C4-2B (cell line): ENCODE measurements at regions not wholly inside any gene's neighbourhood (a gene's known extent, or its start where the extent isn't known, plus 50 kb on each side); places are given as distances from the start of the nearest gene placed in this dataset.

Source experiments
- H3K27ac ChIP-seq: fragments of 450-650 bp; 2 replicates; pipeline ENCODE4 v1.5.1; 2017
- ZFX ChIP-seq: fragments of 450-650 bp; IDR thresholded peaks from 2 replicates; pipeline ENCODE4 v1.6.1; 2017
- TF ChIP-seq, protein P1 (sequence below): fragments of 450-650 bp; conservative IDR thresholded peaks from 2 replicates; pipeline ENCODE4 v1.5.1; 2017; ENCODE audit warnings: mild to moderate bottlenecking

DNA sequence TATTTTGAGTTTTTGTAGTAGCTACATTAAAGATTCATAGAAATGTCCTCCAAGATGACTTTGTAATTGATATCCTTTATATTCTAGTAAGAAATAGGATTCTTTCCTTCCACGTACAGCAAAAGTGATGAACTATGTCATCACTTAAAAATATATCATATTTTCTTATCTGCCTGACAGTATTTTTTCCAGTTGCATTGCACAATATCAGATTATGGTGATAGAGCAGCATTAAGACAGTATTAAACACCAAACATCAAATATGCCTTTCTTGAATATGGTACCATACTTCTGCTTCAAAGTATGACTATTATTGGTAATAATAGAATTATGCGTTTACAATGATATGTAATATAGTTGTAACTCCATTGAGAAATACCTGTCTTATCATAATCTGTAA, 919.8 kb upstream of the EDIL3 start:
- no peak for TF ChIP-seq ZFX
- TF ChIP-seq, protein P1, sequence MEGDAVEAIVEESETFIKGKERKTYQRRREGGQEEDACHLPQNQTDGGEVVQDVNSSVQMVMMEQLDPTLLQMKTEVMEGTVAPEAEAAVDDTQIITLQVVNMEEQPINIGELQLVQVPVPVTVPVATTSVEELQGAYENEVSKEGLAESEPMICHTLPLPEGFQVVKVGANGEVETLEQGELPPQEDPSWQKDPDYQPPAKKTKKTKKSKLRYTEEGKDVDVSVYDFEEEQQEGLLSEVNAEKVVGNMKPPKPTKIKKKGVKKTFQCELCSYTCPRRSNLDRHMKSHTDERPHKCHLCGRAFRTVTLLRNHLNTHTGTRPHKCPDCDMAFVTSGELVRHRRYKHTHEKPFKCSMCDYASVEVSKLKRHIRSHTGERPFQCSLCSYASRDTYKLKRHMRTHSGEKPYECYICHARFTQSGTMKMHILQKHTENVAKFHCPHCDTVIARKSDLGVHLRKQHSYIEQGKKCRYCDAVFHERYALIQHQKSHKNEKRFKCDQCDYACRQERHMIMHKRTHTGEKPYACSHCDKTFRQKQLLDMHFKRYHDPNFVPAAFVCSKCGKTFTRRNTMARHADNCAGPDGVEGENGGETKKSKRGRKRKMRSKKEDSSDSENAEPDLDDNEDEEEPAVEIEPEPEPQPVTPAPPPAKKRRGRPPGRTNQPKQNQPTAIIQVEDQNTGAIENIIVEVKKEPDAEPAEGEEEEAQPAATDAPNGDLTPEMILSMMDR = no peak
- no peak overlapping the region for H3K27ac ChIP-seq

DNA sequence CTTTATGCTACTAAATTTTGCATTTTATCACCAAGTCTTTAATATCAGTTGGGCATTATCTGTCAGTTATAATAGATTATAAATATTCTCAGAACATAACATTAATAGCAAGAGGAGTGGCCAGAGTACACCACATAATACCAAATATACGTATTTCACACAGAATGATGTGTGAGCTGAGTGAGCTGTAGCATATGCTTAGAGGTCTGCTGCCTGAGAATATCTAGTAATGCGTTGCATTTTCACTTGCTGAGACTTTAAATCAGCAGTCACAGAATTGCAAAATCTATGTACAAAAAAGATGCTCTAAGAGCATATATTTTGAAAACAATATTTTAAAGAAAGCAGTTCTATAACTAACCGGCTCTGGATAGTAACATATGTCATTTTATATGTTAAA, 921.1 kb upstream of the EDIL3 start:
- TF ChIP-seq, protein P1 = no peak
- no peak for TF ChIP-seq ZFX
- no peak overlapping the region for H3K27ac ChIP-seq

DNA sequence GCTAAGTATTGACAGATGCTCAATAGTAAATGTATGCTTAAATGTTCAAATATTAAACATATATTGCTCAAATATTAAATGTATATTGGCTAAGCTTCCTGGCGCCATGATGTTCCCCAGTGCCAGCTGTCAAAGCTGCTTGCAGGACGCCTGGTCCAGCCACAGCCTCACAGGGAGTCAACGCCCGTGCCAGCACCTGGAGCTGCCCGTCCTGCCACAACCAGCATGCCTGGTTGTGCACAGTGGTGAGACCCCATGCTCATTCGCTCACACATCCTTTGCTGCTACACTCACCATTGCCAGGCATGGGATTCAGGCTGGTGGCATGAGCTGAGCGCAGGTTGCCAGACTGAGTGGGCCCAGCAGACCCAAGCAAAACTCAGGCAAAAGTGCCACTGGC, 926.9 kb upstream of the EDIL3 start:
- no peak overlapping the region for H3K27ac ChIP-seq
- TF ChIP-seq, protein P1 = no peak
- TF ChIP-seq ZFX = no peak

DNA sequence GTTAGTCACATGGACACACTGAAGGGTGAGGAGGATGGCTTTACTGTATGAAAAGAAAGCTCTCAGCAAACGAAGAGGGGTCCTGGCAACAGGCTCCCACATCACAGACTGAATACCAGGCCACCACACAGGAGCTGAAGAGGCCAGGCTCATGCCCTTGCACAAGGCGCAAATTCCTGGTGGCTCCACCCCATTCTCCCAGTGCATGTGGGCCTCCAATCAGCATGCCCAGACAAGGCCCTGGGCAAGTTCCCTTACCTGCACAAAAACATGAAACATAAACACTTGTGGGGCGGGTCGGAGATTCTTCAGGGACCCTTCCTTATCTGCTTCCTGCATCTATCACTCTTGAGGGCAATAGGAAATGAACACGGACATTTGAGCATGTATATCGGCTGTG, 935.8 kb upstream of the EDIL3 start:
- no peak for TF ChIP-seq ZFX
- TF ChIP-seq, protein P1 = no peak

DNA sequence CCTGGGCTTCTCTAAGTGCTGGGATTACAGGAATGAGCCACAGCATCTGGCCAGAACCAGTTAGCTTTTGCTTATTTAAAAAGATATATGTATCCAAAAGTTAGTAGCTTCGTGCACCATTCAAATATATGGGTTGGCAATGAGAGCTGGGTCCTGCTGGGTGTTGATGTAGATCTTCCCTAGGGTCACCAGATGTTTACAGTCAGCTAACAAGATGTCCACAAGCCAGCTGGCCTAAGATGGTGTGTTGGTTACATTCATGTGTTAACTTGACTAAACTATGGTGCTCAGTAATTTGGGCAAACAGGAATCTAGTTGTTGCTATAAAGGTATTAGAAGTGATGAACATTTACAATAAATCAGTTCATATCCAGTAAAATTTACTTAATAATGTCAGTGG, 948.6 kb upstream of the EDIL3 start:
- no peak overlapping the region for H3K27ac ChIP-seq
- TF ChIP-seq, protein P1 = no peak
- no peak for TF ChIP-seq ZFX

More for the DNA sequence above, 935.8 kb upstream of the EDIL3 start:
- H3K27ac ChIP-seq = no peak overlapping the region

DNA sequence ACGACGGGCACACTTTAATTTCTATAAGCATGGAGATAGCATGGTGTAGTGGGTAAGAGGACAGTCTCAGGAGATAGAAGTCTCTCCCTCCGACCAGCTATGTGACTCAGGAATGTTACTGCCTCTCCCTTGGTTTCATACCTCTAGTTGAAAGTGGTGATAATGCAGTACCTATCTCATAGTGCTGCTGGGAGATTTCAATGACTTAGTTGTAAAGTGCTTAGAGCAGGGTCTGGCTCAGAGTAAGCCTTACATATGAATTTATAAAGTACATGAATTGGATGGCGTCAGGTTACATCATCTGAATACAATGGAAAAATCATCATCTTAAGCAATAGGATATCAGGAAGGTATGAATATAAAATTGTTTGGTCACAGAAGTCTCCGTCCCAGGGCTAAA, 952.8 kb upstream of the EDIL3 start:
- H3K27ac ChIP-seq = no peak overlapping the region
- TF ChIP-seq ZFX = no peak
- TF ChIP-seq, protein P1 = no peak

DNA sequence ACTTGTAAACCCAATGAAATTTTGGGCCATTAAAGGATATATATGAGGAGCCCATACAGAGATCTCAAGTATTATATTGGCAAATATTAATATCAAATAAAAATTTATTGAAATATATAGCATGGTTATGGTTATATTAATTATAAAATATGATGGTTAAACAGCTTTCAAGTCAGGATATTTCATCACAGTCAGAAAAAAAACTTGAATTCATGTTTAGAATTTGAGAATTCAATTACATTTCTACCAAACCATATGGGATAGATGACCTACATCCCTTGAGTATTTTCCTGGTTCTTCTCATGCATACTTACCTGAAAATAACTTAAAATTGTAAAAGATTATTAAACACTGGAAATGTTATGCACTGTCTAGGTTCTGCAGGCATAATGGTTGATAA, 956.1 kb upstream of the EDIL3 start:
- no peak overlapping the region for H3K27ac ChIP-seq
- no peak for TF ChIP-seq ZFX
- TF ChIP-seq, protein P1 = no peak
